K562 (cell line): ENCODE measurements at regions not wholly inside any gene's neighbourhood (a gene's known extent, or its start where the extent isn't known, plus 50 kb on each side); places are given as distances from the start of the nearest gene placed in this dataset.

Source experiments
- ATAC-seq: fragments of 200-7000 bp; cut with Tn5 transposase; 3 replicates; pipeline ENCODE4 v1.9.1; 2020; ENCODE audit warnings: moderate library complexity
- BruUV-seq: library from RNA; stranded (reverse); fragments of 400-500 nt; replicated peaks from 2 replicates; lab custom pipeline; 2021; lab: Mats Ljungman, UMichigan
- CTCF ChIA-PET: fragments of 300-600 bp; formaldehyde crosslinking; extraction: SDS; loops from one replicate; lab custom pipeline; 2021; ENCODE audit warnings: low intra/inter-chr PET ratio; lab: Yijun Ruan, JAX
- POLR2A ChIA-PET: fragments of 300-600, 350-650 bp; sonication (Branson Sonifier 250); formaldehyde crosslinking; extraction: SDS; loops from one replicate; lab custom pipeline; 2021; ENCODE audit warnings: antibody characterized with exemption, inconsistent platforms; lab: Yijun Ruan, JAX
- DNase-seq, 4 experiments: peaks; one replicate each; pipeline versions ENCODE4 v3.0.0 to v3.0.0-alpha.2; 2011 to 2018; ENCODE audit warnings: low spot score in 3 of 4, mixed read lengths in 3 of 4; ENCODE audit errors: extremely low read depth in 1 of 4
- FAIRE-seq: peaks from 2 replicates; lab custom pipeline; 2011; peaks lifted over from hg19 to GRCh38; lab: Jason Lieb, UNC
- H2AFZ ChIP-seq: 2 replicates; pipeline ENCODE4 v1.6.0; 2011; ENCODE audit warnings: low read depth, low read length, control low read depth, inconsistent platforms
- H3K27ac ChIP-seq: fragments of 200-600 bp; 3 replicates; pipeline ENCODE4 v1.8.0; 2011; ENCODE audit warnings: low read depth, mild to moderate bottlenecking, control low read depth, inconsistent platforms, low read length, moderate library complexity, mixed read lengths; ENCODE audit errors: extremely low read depth
- H3K27me3 ChIP-seq, 2 experiments: fragments of 300-600 bp in 1 of 2; 2 replicates in 1 of 2; 3 replicates in 1 of 2; pipeline versions ENCODE4 v1.6.0 to v1.8.0; 2011; ENCODE audit warnings: inconsistent platforms in 2 of 2, low read length in 2 of 2, mild to moderate bottlenecking in 1 of 2, mixed read lengths in 1 of 2, moderate library complexity in 1 of 2; ENCODE audit not compliant: control insufficient read depth in 2 of 2, insufficient read depth in 2 of 2
- H3K36me3 ChIP-seq: fragments of 300-600 bp; 3 replicates; pipeline ENCODE4 v1.8.0; 2011; ENCODE audit warnings: mild to moderate bottlenecking, low read length, inconsistent platforms; ENCODE audit not compliant: control insufficient read depth, insufficient read depth
- H3K4me1 ChIP-seq, 2 experiments: fragments of 200-600 bp in 1 of 2; replicated peaks in 1 of 2; 2 replicates in 1 of 2; 3 replicates in 1 of 2; pipeline versions ENCODE4 v1.5.1 to v1.8.0; 2011; ENCODE audit warnings: inconsistent platforms in 2 of 2, low read length in 2 of 2, mild to moderate bottlenecking in 1 of 2, mixed read lengths in 1 of 2, moderate library complexity in 1 of 2; ENCODE audit not compliant: control insufficient read depth in 2 of 2, insufficient read depth in 2 of 2
- H3K4me2 ChIP-seq: 2 replicates; pipeline ENCODE4 v1.6.1; 2011; ENCODE audit warnings: low read length, control low read depth, inconsistent platforms, mixed read lengths; ENCODE audit not compliant: insufficient read depth
- H3K4me3 ChIP-seq: fragments of 200-600 bp; sonication (generic), shearing (Covaris generic); 2 replicates; pipeline ENCODE4 v1.5.1; 2016; ENCODE audit warnings: control low read depth, inconsistent platforms
- H3K79me2 ChIP-seq: fragments of 200-600 bp; 3 replicates; pipeline ENCODE4 v1.8.0; 2011; ENCODE audit warnings: low read length, inconsistent platforms; ENCODE audit not compliant: control insufficient read depth, insufficient read depth
- H3K9ac ChIP-seq, 2 experiments: 2 replicates each; pipeline versions ENCODE4 v1.6.0 to v1.6.1; 2011; ENCODE audit warnings: low read depth in 2 of 2, low read length in 2 of 2, control low read depth in 1 of 2, inconsistent platforms in 1 of 2, mild to moderate bottlenecking in 1 of 2, mixed read lengths in 1 of 2; ENCODE audit not compliant: insufficient read depth in 1 of 2
- H3K9me1 ChIP-seq: one replicate; pipeline ENCODE4 v1.6.0; 2011; ENCODE audit warnings: inconsistent platforms, mild to moderate bottlenecking, low read length, moderate library complexity; ENCODE audit not compliant: control insufficient read depth, insufficient read depth
- H3K9me3 ChIP-seq: replicated peaks from 2 replicates; pipeline ENCODE4 v1.5.1; 2011; ENCODE audit warnings: low read depth, low read length, inconsistent platforms; ENCODE audit not compliant: control insufficient read depth, insufficient read depth
- H4K20me1 ChIP-seq: replicated peaks from 2 replicates; pipeline ENCODE4 v1.6.1; 2011; ENCODE audit warnings: low read length, inconsistent platforms, mixed read lengths; ENCODE audit not compliant: control insufficient read depth, insufficient read depth
- BMI1 ChIP-seq: fragments of 150-350 bp; IDR thresholded peaks from 2 replicates; pipeline ENCODE4 v1.6.1; 2014; ENCODE audit warnings: low read length
- CHD4 ChIP-seq: fragments of 200-600 bp; sonication (generic); IDR thresholded peaks from 3 replicates; pipeline ENCODE4 v1.6.1; 2012; ENCODE audit warnings: low read depth, mild to moderate bottlenecking, mixed read lengths, low read length, inconsistent platforms; ENCODE audit not compliant: insufficient read depth, insufficient replicate concordance, poor library complexity, severe bottlenecking
- DMBX1 ChIP-seq: fragments of 250-450 bp; sonication (Bioruptor Pico); IDR thresholded peaks from 2 replicates; pipeline ENCODE4 v1.8.0; 2022; ENCODE audit warnings: inconsistent platforms, mild to moderate bottlenecking, moderate library complexity, borderline replicate concordance
- HNRNPL ChIP-seq: fragments of 200-400 bp; formaldehyde crosslinking; IDR thresholded peaks from 2 replicates; pipeline ENCODE4 v1.6.1; 2017; ENCODE audit warnings: low read depth, mild to moderate bottlenecking, low read length
- NONO ChIP-seq, 2 experiments: fragments of 200-400 bp in 1 of 2; fragments of 450-650 bp in 1 of 2; formaldehyde crosslinking in 1 of 2; IDR thresholded peaks; 2 replicates each; pipeline ENCODE4 v1.6.1; 2017; ENCODE audit warnings: low read depth in 2 of 2, mild to moderate bottlenecking in 2 of 2, moderate library complexity in 2 of 2, low read length in 1 of 2
- NR4A1 ChIP-seq, 2 experiments: fragments of 250-450 bp in 1 of 2; fragments of 450-650 bp in 1 of 2; sonication (Bioruptor Pico) in 1 of 2; IDR thresholded peaks; 2 replicates each; pipeline versions ENCODE4 v1.4.0 to v1.6.1; 2016 to 2020; ENCODE audit warnings: mild to moderate bottlenecking in 2 of 2, missing compliant biosample characterization in 1 of 2, missing genetic modification characterization in 1 of 2, moderate library complexity in 1 of 2
- RREB1 ChIP-seq: fragments of 250-450 bp; sonication (Bioruptor Pico); IDR thresholded peaks from 2 replicates; pipeline ENCODE4 v1.4.0; 2020
- ZNF79 ChIP-seq: fragments of 250-450 bp; sonication (Bioruptor Pico); IDR thresholded peaks from 2 replicates; pipeline ENCODE4 v1.4.0; 2020; ENCODE audit warnings: low read depth, mild to moderate bottlenecking, moderate library complexity
- WGBS: fragments of 100-300 bp; shearing (Covaris generic); methylation state at CpG from one replicate; pipeline ENCODE4 v1.1.6; 2016; ENCODE audit warnings: low coverage, mixed read lengths; ENCODE audit not compliant: insufficient coverage; ENCODE audit errors: missing lambda C conversion rate; 5-methylcytosine and 5-hydroxymethylcytosine counted together
- in situ Hi-C: fragments of 300-500 bp; cut with MboI; formaldehyde crosslinking; loops from 4 replicates; pipeline ENCODE4 v1.15.0; 2018; ENCODE audit warnings: inconsistent platforms, mixed read lengths
- intact Hi-C: fragments of 100-400 bp; cut with micrococcal nuclease; formaldehyde crosslinking; loops from 2 replicates; pipeline ENCODE4 v1.14.2; 2022

- TF ChIP-seq NR4A1 (CRISPR knock-in tag; IDR thresholded peaks at IDR 0.05) (no peak), NR4A1 (tag; IDR thresholded peaks at IDR 0.05) (no peak), ZNF79 (no peak), NONO (IDR thresholded peaks at IDR 0.05; ENCODE audit: low read depth in 2 of 2, low read length in 1 of 2) (no peak), DMBX1 (CRISPR knock-in tag) (no peak)
Measured at GRCh38 chr20:40632346-40632976, 56.6 kb downstream of the MAFB start (continued).

GRCh38 chr20:40631119-40631631 is 57.9 kb downstream of the MAFB start:
- H3K27ac ChIP-seq = no peak overlapping the region
- TF ChIP-seq RREB1 (CRISPR knock-in tag) = no peak
- no peak for TF ChIP-seq HNRNPL
- no peak for TF ChIP-seq BMI1
- TF ChIP-seq CHD4 = no peak

More at GRCh38 chr20:40631119-40631631, 57.9 kb downstream of the MAFB start:
- H3K79me2 ChIP-seq = no peaks in the 10 kb centered on the region
- no peaks in the 10 kb centered on the region for H3K36me3 ChIP-seq
- no peaks in the 10 kb centered on the region for H3K9me1 ChIP-seq
- H3K4me1 ChIP-seq = no peaks in the 10 kb centered on the region
- no peaks in the 10 kb centered on the region for H3K9me3 ChIP-seq
- intact Hi-C loops = no loop called here
- in situ Hi-C loops = no loop called here
- ChIA-PET POLR2A (no interaction called here), CTCF (no interaction called here)
- DNase-seq (no peak), FAIRE-seq (no peak), ATAC-seq (no peak)
- BruUV-seq = no TSS peak
- H4K20me1 ChIP-seq = no peaks in the 10 kb centered on the region
- H2AFZ ChIP-seq = no peak overlapping the region
- peaks cover 0 to 7% of the 10 kb centered on the region in 2 experiments; a peak in 3 of 5 replicates for H3K27me3 ChIP-seq
- no peak overlapping the region for H3K4me2 ChIP-seq
- no peak overlapping the region for H3K9ac ChIP-seq
- WGBS = 0% methylated on average over 10 of the region's 10 CpGs
- no peak overlapping the region for H3K4me3 ChIP-seq
